HTR-8/SVneo (cell line): ENCODE measurements at regions not wholly inside any gene's neighbourhood (a gene's known extent, or its start where the extent isn't known, plus 50 kb on each side); places are given as distances from the start of the nearest gene placed in this dataset.
"Not testable (repeated sequence)": the region's sequence is repeated elsewhere in the genome, so short reads cannot be mapped to it uniquely, and the experiment has no call there.

Experiments
- DNase-seq: peaks from one replicate; pipeline ENCODE4 v3.0.0; 2011; ENCODE audit warnings: low spot score, mixed read lengths; ENCODE audit not compliant: insufficient read length
- FAIRE-seq: peaks from 2 replicates; lab custom pipeline; 2011; peaks lifted over from hg19 to GRCh38; lab: Jason Lieb, UNC

DNA sequence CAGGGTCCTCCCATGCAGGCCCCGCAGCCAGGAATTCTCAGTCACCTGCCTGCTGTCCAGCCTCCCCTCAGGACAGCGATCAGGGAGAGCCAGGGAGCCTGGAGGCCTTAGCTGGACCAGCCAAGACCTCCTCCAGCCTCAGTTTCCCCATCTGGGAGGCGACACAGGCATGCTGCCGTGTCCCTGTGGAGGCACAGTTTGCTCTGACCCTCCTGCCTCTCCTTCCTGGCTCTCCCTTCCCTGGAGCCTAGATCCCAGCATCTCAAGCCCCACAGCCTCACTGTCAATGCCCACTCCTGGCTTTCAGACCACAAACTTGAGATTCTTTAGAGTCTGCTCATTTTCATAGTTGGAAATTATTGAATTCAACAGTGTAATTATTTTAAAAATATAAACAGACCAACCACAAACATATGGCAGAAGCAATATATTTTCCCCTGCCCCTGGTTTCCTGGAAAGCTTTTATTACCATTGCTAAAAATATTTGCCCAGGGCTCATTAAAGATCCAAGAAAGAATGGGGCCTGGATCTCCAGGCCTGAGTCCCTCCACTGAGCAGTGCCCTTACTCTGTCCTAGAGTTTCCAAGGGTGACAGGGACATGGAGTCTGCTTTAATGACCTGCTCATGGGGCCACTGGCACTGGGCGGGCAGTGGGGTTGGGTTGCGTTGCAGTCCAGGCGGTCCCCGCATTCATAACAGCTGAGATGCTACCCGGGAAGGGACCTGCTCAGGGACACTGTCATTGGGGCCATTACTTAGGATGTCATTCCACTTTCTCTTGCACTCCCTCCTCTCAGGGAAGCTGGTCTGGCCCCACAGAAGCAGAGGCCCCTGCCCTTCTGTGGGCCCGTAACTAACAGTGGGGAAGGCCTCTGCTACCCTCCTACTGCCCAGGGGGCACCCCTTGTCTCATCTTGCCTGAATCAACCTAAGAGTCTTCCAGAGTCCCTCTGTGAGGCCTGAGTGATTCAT, 81.6 kb upstream of the CHST15 start:
- DNase-seq = no peak

DNA sequence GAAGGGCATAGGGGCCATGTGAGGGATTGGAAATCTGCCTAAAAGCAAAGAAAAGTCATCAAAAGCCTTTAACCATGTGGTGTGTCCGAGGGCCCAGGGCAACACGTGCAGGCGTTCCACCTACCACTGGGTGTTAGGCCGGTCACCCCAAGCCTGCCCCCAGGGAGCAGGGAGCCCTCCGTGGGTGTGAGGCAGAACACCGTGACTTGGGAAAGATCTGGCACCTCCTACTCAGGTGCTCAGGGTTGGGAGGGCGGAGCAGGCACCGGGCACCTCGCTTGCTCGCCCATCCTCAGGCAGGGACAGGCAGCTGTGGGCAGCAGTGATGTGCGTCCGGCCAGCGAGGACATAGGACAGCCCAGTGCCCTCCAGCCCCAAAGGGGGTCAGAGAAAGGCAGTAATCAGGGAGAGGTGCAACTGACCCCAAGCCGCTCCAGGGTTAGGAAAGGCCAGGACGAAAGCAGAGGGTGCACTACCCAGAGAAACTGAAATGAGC, 80.7 kb upstream of the CHST15 start:
- FAIRE-seq = no peak

More for the DNA sequence above, 81.6 kb upstream of the CHST15 start:
- no peak for FAIRE-seq

DNA sequence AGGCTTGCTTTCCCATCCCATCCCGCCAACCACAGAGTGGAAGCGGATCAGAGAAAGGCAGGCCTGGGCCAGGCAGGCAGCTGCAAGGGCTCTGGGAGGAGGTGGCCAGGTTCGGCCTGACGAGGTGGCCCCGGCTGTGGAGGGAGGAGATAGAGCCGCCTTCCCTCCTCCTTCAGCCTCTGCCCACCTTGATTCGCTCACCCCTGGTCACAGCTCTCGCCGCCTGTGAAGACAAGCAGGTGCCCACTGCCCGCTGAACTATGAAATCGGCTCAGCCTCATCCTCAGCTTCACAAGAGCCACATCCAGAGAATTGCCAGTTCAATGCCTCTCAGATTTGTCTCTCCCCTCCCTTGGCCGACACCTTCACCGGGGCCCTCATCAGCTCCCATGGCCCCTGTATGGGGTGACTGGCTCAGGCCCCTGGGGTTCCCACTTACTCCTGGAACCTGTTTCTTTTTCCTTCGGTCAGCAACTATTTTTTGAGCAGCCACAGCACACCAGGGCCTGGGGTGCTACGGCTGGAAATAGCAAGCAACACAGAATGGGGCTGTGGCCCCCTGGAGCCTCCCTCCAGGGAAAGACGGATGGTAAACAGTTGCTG, 80.0 kb upstream of the CHST15 start:
- FAIRE-seq = no peak
- DNase-seq = no peak

More for the DNA sequence above, 80.7 kb upstream of the CHST15 start:
- DNase-seq = no peak

DNA sequence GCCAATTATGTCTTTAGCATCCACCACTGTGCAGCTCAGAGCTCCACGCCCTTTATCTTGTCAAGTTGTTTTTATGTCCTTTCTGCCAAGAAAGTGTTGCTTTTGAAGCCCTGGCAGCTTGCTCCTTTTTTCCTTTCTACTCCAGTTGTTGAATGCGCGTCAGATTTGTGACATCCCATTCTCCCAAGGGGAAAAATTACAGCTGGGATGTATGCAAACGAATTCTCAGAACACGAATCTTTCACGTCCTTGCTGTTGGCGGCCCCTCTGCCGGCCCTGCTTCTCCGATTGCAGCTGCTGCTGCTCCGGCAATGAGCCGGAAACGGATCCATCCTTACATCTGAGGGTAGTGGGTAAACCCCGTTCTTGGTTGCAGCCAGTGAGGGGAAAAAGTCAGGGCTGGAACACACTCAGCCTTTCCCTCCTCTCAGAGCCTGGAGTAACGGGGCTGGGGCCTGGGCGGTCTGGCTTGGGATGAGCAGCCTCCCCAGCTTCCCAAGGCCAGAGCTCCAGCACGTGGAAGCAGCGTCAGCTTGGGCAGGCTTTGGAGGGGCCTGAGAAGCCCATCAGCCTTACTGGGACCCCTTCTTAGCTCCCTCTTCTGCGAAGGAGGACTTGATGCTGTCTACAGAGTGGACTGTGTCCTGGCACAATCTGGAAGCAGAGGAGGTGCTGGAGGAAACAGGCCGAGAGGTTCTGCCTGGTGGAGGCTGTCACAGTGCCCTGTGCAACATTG, 79.0 kb upstream of the CHST15 start:
- no peak for DNase-seq
- FAIRE-seq = no peak

DNA sequence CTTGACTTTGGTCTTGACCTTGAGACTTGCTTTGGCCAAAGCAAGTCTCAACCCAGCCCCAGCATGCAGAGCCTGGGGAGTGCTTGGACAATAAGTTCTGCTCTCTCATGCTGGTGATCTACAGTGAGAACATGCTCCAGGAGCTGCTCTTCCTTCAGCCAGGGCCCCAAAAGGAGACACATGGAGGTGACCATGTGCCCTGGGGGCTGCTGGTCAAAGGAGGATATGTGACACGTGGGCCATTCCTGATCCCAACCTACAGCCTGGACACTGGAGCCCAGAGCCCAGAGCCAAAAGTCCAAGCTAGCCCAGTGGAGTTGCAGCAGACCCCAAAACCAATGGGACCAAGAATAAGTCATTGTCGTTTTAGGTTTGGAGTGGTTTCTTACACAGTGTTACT, 78.2 kb upstream of the CHST15 start:
- no peak for FAIRE-seq
- DNase-seq = no peak

DNA sequence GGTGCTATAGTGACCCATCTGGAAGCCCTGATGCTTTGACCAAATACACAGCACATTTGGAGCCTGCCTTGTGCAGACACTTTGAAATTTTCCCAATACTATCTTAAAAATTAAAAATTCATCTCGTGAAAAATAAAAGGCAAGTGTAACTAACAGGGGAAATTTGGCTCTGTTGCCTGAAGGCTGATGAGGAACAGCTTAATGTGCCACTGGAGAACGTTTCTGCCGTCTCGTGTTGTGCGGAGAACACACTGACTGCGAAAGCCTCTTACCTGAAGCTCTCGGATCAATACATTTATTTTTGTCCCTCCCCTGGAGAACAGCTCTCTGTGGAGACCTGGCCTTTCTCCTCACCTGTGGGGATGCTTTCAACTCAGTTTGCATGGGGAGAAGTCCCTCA, 77.2 kb upstream of the CHST15 start:
- no peak for DNase-seq
- no peak for FAIRE-seq

DNA sequence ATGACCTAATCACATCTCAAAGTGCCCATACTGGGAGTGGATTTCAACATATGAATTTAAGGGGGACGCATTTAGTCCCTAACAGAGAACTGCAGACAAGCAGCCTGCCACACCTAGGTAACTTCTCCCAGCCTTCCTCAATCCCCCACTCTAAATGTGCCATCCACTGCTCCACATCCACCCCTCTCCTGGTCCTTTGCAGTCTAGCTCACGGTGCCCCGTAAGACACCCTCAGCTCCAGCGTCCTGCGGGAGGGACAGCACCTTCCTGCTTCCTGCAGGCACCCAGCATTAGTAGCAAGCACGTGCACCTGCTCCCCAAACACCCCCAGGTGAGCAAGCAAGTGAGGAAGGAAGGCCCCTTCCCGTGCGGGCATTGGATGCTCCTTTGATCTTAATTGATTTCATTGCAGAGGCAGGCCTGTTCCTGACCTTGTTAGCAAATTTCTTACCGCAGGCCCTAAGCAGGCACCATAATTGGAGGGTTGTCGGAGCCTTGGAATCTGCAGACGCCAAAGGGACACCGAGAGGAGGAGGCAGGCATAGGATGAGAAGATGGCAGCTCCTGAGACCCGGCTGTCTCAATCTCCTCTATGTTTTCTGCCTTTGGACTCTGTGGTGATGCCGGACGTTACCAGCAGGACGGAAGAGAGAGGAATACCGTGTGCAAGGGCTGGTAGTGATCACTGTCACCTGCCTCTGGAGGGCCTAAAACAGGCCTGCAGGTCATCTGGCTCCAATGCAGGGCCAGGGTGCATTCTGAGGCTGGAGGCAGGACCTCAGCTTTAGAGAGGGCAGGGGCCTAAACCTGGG, 75.8 kb upstream of the CHST15 start:
- FAIRE-seq (no peak), DNase-seq (no peak)

DNA sequence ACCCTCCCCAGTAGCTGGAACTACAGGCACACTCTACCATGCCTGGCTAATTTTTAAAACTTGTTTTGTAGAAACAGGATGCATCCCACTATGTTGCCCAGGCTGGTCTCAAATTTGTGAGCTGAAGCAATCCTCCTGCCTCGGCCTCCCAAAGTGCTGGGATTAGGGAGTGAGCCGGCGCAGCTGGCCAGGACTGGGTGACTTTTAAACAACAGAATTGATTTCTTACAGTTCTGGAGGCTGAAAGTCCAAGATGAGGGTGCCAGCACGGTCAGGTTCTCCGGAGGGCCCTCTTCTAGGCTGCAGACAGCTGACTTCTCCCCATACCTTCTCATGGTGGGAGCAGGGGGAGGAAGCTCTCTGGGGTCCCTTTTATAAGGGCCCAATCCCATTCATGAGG, 75.2 kb upstream of the CHST15 start:
- DNase-seq (no peak), FAIRE-seq (no peak)

DNA sequence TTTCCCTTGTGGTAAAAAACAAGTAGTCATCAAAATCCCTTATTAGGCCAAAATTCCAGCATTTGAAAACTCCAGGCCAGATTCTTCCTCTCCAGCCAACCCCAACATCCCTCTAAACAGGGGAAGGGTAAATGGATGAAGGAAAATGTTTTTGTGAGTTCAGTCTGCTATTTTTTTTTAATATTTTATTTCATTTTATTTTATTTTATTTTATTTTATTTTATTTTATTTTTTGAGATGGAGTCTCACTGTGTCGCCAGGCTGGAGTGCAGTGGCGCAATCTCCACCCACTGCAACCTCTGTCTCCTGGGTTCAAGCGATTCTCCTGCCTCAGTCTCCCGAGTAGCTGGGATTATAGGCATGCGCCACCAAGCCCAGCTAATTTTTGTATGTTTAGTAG, 74.5 kb upstream of the CHST15 start:
- not testable (repeated sequence) for FAIRE-seq, DNase-seq

DNA sequence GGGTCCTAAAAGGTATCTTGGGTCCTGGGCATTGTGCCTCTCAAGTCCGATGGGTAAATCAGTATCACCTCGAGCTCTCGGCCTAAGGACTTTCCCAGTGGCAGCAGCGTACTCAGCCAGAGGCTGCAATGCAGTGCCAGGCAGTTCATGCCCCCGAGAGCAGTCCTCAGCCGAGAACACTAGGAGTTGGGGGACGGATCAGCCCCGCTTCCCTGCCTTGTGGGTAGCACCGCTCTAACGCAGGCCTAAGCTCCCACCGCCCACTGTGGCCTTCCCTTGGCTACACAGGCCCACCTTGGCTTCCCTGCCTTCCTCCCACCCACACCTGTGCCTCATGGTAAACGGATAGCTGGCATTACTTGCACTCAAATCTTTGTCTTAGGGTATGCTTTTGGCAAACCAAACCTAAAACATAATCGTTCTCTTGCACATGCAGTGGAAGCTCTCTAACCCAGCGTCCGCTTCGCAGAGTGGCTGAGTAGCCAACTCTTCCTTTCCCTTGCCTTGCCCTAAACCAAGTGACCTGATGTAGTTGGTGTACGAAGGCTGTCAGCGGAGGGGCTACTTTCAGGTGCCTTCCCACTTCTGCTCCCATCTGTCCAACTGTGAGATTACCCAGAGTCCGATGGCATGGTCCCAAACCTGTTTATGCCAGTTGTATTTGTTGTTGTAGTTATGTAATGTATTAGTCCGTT, 73.2 kb upstream of the CHST15 start:
- DNase-seq = no peak
- no peak for FAIRE-seq

DNA sequence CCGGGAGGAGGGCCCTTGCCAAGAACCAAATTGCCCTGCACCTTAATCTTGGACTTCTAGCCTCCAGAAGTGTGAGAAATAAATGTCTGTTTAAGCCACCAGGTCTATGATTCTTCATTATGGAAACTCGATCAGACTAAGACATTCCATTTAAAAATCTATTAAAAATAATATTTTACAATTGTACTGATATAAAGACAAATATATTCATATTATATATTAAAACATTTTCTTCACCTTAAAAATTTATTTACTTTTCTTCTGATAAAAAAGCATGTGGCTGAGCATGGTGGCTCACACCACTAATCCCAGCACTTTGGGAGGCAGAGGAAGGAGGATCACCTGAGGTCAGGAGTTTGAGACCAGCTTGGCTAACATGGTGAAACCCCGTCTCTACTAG, 72.4 kb upstream of the CHST15 start:
- DNase-seq (no peak), FAIRE-seq (no peak)

DNA sequence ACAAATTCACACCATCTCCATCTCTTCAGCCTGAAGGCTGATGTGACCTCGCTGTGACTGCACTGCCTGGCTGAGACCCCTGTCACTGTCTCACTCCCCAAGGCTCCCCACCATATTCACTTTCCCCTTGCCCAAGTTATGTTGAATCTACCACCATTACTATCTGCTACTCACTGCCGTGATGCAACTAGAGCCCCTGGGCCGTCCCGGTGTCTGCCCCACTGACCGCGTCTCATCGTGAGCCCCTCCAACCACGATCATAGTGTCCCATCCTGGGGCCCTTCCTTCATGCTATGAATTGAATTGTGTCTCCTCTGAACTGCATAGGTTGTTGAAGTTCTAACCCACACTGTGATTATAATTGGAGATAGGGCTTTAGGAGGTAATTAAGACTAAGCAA, 71.9 kb upstream of the CHST15 start:
- DNase-seq (no peak), FAIRE-seq (no peak)

DNA sequence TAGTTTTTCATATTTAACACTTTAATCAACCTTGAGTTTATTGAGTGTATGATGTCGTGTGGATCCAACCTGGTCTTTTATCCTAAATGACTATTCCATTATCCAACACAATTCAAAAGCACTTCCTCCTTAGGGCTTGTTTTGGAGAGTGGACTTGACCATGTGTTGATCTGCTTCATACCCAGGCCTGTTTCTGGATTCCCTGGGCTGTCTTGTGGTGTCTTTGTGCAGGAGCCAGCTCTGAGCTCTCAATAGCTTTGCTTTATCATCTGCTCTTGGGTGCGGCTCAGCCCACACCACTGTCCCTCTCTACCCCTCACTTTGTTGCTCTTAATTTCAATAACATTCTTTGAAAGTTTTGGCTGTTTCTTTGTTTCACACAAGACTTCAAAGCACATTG, 70.9 kb upstream of the CHST15 start:
- DNase-seq (no peak), FAIRE-seq (no peak)

DNA sequence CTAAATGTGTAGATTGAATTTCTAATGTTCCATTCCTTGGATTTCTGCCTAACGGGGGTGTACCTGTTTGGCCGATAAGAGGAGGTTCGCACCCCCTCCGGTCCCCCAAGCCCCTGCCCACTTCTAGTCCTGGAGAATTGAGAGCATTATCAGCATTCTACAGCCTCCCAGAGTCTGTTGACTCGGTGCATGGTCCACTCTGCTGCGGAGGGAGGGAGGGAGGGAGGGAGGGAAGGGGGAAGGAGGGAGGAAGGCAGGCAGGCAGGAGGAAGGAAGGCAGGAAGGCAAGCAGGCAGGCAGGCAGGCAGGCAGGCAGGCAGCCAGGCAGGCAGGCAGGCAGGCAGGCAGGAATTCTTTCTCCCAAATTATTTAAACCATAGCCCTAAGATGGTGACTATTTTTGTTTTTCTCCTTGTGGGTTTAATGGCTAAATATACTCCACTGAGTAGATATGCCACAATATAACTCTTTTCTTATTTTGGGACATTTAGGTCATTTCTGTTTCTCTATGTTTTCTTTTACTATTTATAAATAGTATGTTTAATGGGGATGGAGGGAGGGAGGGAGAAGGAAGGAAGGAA, 69.5 kb upstream of the CHST15 start:
- FAIRE-seq = no peak
- DNase-seq = no peak

DNA sequence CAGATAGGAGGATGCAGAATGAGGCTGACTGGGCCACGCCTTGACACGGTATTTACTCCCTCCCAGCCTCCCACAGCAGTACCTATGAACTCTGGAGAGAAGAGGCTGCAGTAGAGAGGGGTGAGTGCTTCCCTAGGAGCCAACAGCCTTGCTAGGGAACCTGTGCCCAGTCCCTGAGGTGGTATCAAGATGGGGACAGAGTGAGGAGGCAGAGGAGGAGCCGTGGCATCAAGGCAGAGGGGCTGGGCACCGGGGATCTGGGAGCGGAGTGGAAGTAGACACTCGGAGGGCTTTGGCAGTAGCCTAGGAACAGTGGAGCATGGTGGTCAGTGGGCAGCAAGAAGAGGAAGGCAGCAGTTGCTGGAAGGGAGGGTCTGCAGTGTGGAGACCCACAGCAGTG, 68.7 kb upstream of the CHST15 start:
- FAIRE-seq = no peak
- DNase-seq = no peak

DNA sequence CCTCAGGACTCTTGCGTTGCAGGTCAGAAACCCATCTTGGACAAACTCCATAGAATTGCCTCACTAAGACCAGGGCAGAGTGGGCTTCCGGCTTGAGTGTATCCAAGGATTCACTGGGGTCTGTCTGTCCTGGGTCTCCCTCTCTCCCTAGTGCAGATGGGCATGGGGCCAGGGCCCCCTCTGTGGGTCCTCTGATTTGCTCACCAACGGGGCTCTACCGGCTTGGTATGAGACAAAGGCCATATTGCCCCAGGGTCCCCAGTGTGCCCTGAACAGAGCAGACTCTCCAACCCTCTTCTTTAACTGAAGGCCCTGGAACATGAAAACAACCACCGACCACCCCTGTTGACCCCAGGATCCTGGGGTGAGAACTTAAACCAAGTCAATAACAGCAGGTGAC, 68.2 kb upstream of the CHST15 start:
- DNase-seq (no peak), FAIRE-seq (no peak)

DNA sequence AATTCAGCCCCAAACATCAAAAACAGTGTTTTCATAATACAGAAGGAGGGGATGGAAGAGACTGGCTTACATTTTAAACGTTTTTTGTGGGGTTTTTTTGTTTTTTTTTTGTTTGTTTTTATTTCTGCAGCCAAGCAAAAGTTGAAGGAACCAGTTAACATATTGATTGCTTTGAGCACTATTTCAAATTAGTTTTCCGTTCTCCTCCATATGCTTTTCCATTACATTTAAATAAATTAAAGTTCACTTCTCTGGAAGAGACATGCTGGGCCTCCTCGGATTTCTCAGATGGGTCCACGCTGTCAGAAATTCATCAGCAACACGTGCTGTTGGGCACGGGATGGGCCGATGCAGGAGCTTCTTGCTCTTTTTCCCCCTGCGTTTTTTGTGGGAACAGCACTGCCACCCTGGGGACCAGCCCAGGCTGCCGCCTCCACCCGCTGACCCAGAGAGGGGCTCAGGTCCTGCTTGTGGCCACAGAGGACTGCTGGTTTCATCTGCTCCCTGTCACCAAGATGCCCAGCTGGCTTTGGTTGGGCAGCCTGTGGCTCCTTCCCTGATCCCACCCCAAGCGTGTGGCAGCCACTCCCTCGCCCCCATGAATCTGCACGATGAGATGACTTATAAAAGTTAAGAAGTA, 67.7 kb upstream of the CHST15 start:
- FAIRE-seq = no peak
- DNase-seq = no peak

DNA sequence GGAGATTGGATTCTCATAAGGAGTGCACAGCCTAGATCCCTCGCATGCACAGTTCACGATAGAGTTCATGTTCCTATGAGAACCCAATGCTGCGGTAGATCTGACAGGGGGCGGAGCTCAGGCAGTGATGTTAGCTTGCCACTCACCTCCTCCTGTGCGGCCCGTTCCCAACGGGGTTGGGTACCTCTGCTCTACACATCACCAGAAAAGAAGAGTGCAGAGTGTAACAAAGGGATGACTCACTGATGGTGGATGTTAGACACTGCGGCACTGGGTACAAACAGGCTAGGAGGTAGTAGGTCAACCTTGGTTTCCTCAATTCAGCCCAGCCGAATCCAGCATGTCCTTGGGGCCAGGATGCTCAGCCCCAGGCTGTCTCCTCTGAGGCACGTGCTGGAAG, 66.8 kb upstream of the CHST15 start:
- DNase-seq = no peak
- FAIRE-seq = no peak

DNA sequence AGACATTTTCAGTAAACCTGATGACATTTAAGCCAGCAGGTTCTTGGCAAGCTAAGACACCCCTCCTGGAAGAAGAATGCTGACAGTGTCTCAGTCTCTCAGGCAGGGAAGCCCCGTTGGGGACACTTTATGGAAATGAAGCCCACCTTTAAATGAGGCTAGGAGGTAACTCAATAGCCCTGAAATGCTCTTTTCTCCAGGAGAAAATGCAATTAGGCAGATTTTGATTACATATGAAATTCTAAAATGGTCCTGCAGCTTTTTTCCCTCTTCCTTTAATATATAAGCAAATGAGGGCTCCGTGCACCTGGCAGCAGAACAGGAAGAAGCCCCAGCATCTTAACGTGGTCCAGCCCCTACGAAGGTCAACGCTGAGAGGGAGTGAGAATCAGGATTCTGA, 65.8 kb upstream of the CHST15 start:
- FAIRE-seq = no peak
- no peak for DNase-seq
